MM.1S (cell line): ENCODE measurements at regions not wholly inside any gene's neighbourhood (a gene's known extent, or its start where the extent isn't known, plus 50 kb on each side); places are given as distances from the start of the nearest gene placed in this dataset.
"Not testable (repeated sequence)": the region's sequence is repeated elsewhere in the genome, so short reads cannot be mapped to it uniquely, and the experiment has no call there.

Experiments used
- DNase-seq: peaks from one replicate; pipeline ENCODE4 v3.0.0-alpha.2; 2015
- H2AFZ ChIP-seq: fragments of 300-600 bp; sonication (generic); 2 replicates; pipeline ENCODE4 v1.6.0; 2016; ENCODE audit warnings: antibody characterized with exemption, low read length
- H3F3A ChIP-seq: fragments of 300-600 bp; sonication (generic); 2 replicates; pipeline ENCODE4 v1.6.1; 2016; ENCODE audit warnings: mild to moderate bottlenecking, antibody characterized with exemption, low read length, moderate library complexity, mixed read lengths; ENCODE audit not compliant: insufficient read depth
- H3K27ac ChIP-seq: fragments of 300-600 bp; sonication (generic); 2 replicates; pipeline ENCODE4 v1.5.1; 2016; ENCODE audit warnings: mild to moderate bottlenecking, low read length
- H3K27me3 ChIP-seq: fragments of 300-600 bp; sonication (generic); replicated peaks from 2 replicates; pipeline ENCODE4 v1.6.0; 2016; ENCODE audit warnings: low read length; ENCODE audit not compliant: insufficient read depth
- H3K36me3 ChIP-seq: fragments of 300-600 bp; sonication (generic); replicated peaks from 2 replicates; pipeline ENCODE4 v1.6.1; 2016; ENCODE audit warnings: mild to moderate bottlenecking, low read length, mixed read lengths; ENCODE audit not compliant: insufficient read depth
- H3K4me1 ChIP-seq: fragments of 300-600 bp; sonication (generic); 2 replicates; pipeline ENCODE4 v1.6.1; 2016; ENCODE audit warnings: low read length, mixed read lengths
- H3K4me2 ChIP-seq: fragments of 300-600 bp; sonication (generic); 2 replicates; pipeline ENCODE4 v1.6.0; 2016; ENCODE audit warnings: low read depth, low read length
- H3K4me3 ChIP-seq: fragments of 300-600 bp; sonication (generic); 2 replicates; pipeline ENCODE4 v1.5.1; 2016; ENCODE audit warnings: low read length, mixed read lengths
- H3K79me2 ChIP-seq: fragments of 300-600 bp; sonication (generic); 2 replicates; pipeline ENCODE4 v1.6.1; 2016; ENCODE audit warnings: mixed run types, low read length, mixed read lengths
- H3K9ac ChIP-seq: fragments of 300-600 bp; sonication (generic); 2 replicates; pipeline ENCODE4 v1.6.1; 2016; ENCODE audit warnings: low read length, mixed read lengths
- H3K9me2 ChIP-seq: fragments of 300-600 bp; sonication (generic); replicated peaks from 2 replicates; pipeline ENCODE4 v1.6.1; 2016; ENCODE audit warnings: mild to moderate bottlenecking, low read length, mixed read lengths; ENCODE audit not compliant: insufficient read depth
- H3K9me3 ChIP-seq: fragments of 300-600 bp; sonication (generic); replicated peaks from 2 replicates; pipeline ENCODE4 v1.6.1; 2016; ENCODE audit warnings: mild to moderate bottlenecking, low read length, mixed read lengths; ENCODE audit not compliant: insufficient read depth
- H4K20me1 ChIP-seq: fragments of 300-600 bp; sonication (generic); 2 replicates; pipeline ENCODE4 v1.6.1; 2016; ENCODE audit warnings: mild to moderate bottlenecking, low read length, moderate library complexity, mixed read lengths; ENCODE audit not compliant: insufficient read depth
- EZH2 ChIP-seq: fragments of 300-600 bp; sonication (generic); optimal IDR thresholded peaks from 2 replicates; pipeline ENCODE3; 2017; ENCODE audit warnings: low read depth, mild to moderate bottlenecking, antibody characterized with exemption, low read length, mixed read lengths
- EZH2phosphoT487 ChIP-seq: fragments of 300-600 bp; sonication (generic); IDR thresholded peaks from 2 replicates; pipeline ENCODE4 v1.6.1; 2018; ENCODE audit warnings: antibody characterized with exemption, low read length
- TF ChIP-seq, protein P1 (sequence below): fragments of 300-600 bp; sonication (generic); IDR thresholded peaks from 2 replicates; pipeline ENCODE4 v1.5.1; 2016; ENCODE audit warnings: antibody characterized with exemption, low read length, mixed read lengths

DNA sequence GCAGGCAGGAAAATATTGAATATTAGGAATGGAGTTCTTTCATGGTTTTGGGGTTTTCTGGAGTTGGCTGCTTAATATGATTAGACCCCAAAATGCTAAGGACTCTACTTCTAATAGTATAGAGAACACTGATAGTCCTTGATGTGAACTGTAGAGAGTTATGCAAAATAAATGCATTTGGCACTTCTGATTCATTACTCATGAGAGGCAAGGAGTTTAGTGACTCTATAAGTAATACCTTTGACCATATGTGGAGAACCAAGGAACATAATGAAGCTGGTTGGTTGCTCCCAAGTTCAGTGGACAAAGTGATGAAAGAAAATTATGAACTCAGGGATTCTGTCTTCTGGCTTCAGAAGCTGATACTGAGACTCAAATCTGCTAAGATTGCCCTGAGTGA lies 83.9 kb upstream of the RANBP6 start:
- H3K4me2 ChIP-seq, DNase-seq, H3F3A ChIP-seq, H3K4me3 ChIP-seq, H3K9ac ChIP-seq, H2AFZ ChIP-seq, H3K27me3 ChIP-seq, H3K9me2 ChIP-seq, H4K20me1 ChIP-seq, H3K36me3 ChIP-seq, H3K27ac ChIP-seq, H3K9me3 ChIP-seq, H3K4me1 ChIP-seq, H3K79me2 ChIP-seq: not testable (repeated sequence)

DNA sequence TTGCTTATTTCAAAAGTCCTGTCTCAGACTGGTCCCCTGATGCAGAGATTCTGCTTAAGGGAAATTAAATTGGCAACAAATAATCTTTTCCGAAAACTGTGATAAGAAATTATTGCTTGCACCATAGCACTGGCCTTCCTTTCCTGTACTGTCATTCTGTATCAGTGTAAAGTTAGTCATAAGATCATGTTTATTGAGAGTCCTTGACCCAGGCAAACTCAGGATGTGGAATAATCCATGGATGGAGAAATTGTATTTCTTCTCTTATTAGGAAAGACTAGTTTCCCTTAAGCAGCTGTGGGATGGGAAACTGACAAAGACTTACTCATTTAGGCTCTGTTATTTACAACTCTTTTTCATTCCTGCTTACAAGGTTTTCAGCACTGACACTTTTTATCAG lies 83.0 kb upstream of the RANBP6 start:
- Histone ChIP-seq H2AFZ (no peak overlapping the region), H3K4me2 (no peak overlapping the region), H3K4me3 (no peak overlapping the region), H3K9ac (no peak overlapping the region), H3K27ac (no peak overlapping the region), H4K20me1 (no peaks in the 10 kb centered on the region), H3F3A (no peaks in the 10 kb centered on the region), H3K4me1 (no peaks in the 10 kb centered on the region), H3K9me3 (no peaks in the 10 kb centered on the region), H3K9me2 (no peaks in the 10 kb centered on the region), H3K36me3 (no peaks in the 10 kb centered on the region), H3K79me2 (no peaks in the 10 kb centered on the region), H3K27me3 (no peaks in the 10 kb centered on the region)
- DNase-seq, result no peak
- TF ChIP-seq, protein P1, sequence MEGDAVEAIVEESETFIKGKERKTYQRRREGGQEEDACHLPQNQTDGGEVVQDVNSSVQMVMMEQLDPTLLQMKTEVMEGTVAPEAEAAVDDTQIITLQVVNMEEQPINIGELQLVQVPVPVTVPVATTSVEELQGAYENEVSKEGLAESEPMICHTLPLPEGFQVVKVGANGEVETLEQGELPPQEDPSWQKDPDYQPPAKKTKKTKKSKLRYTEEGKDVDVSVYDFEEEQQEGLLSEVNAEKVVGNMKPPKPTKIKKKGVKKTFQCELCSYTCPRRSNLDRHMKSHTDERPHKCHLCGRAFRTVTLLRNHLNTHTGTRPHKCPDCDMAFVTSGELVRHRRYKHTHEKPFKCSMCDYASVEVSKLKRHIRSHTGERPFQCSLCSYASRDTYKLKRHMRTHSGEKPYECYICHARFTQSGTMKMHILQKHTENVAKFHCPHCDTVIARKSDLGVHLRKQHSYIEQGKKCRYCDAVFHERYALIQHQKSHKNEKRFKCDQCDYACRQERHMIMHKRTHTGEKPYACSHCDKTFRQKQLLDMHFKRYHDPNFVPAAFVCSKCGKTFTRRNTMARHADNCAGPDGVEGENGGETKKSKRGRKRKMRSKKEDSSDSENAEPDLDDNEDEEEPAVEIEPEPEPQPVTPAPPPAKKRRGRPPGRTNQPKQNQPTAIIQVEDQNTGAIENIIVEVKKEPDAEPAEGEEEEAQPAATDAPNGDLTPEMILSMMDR, result no peak
- TF ChIP-seq EZH2, result no peak
- TF ChIP-seq EZH2phosphoT487, result no peak

- TF ChIP-seq EZH2phosphoT487, result no peak
- TF ChIP-seq EZH2, result no peak
- no peak overlapping the region for H3K4me2 ChIP-seq
- H3K9me3 ChIP-seq, result no peaks in the 10 kb centered on the region
- H2AFZ ChIP-seq, result no peak overlapping the region
- no peaks in the 10 kb centered on the region for H3K4me1 ChIP-seq
- H3K79me2 ChIP-seq, result no peaks in the 10 kb centered on the region
- H3F3A ChIP-seq, result no peaks in the 10 kb centered on the region
- no peak overlapping the region for H3K27ac ChIP-seq
- H3K4me3 ChIP-seq, result no peak overlapping the region
- H4K20me1 ChIP-seq, result no peaks in the 10 kb centered on the region
- no peak for DNase-seq
- no peaks in the 10 kb centered on the region for H3K36me3 ChIP-seq
- H3K9ac ChIP-seq, result no peak overlapping the region
- no peaks in the 10 kb centered on the region for H3K9me2 ChIP-seq
- no peaks in the 10 kb centered on the region for H3K27me3 ChIP-seq
Observed at GRCh38 chr9:6096821-6097220, 81.4 kb upstream of the RANBP6 start.

GRCh38 chr9:6090277-6091210 lies 75.1 kb upstream of the RANBP6 start:
- peaks cover 15% of the 10 kb centered on the region for H3K4me1 ChIP-seq
- no peaks in the 10 kb centered on the region for H3K27me3 ChIP-seq
- H3K27ac ChIP-seq, result no peak overlapping the region
- H3K9me3 ChIP-seq, result no peaks in the 10 kb centered on the region
- H4K20me1 ChIP-seq, result no peaks in the 10 kb centered on the region
- 0 out of 2 replicates have a peak overlapping the region, but pooled peaks have one; percentile 7 for H3K4me2 ChIP-seq
- H3K4me3 ChIP-seq, result no peak overlapping the region
- TF ChIP-seq EZH2phosphoT487 (no peak), EZH2 (no peak)
- TF ChIP-seq, protein P1, result no peak
- H3K79me2 ChIP-seq, result no peaks in the 10 kb centered on the region
- peak; percentile 34 for DNase-seq
- no peaks in the 10 kb centered on the region for H3K36me3 ChIP-seq
- H3F3A ChIP-seq, result no peaks in the 10 kb centered on the region
- no peak overlapping the region for H3K9ac ChIP-seq
- peak overlapping the region; percentile 12 for H2AFZ ChIP-seq
- H3K9me2 ChIP-seq, result no peaks in the 10 kb centered on the region
